Stimulated activated CD4-positive, alpha-beta T cell treated with anti-CD3 and anti-CD28 coated beads, Interleukin-1b, Interleukin-23, amount 100 ng/mL, for 4 hours (primary cell): ENCODE measurements at regions not wholly inside any gene's neighbourhood (a gene's known extent, or its start where the extent isn't known, plus 50 kb on each side); places are given as distances from the start of the nearest gene placed in this dataset.

Experiments used
- DNase-seq, 2 donors: peaks; one replicate each; pipeline ENCODE4 v3.0.0-alpha.2; 2020; ENCODE audit warnings: low read depth in 2 of 2

DNA sequence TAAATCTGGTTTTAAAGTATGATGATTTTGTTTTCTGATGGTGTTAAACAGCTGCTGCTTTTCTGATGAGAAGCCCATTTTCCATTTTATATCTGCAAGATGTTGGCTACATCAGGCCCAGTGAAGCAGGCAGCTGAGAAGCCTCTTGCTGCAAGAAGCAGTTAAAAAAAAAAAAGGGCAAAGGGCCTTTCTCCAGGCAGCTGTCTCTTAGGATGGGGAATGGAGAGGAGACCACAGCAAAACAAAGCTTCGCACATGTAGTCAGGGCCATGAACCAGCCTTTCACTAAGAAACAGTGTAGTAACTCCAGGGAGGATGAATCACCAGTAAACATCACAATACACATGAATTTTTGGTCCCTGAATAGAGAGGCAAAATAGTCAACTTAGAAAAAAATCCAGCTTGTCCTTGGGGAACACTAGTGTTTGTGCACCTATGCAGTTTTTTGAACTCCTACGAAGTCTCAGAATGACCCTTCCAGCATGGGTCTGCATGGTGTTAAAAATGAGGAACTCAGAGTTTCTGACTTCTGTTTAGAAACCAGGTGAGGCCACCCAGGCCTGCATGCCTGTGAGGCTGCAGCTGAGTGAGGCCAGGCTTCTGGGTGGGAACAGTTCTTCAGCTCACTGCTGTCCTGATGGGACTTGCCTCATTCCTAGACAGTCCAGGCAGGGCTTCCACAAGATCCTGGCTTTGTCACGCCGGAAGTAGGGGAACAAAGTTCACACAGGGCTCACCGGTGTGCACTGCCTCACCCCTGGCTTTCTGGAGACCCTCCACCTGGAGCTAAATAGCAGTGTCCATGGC is 518.7 kb downstream of the MCTP2 start:
- no peak for DNase-seq

DNA sequence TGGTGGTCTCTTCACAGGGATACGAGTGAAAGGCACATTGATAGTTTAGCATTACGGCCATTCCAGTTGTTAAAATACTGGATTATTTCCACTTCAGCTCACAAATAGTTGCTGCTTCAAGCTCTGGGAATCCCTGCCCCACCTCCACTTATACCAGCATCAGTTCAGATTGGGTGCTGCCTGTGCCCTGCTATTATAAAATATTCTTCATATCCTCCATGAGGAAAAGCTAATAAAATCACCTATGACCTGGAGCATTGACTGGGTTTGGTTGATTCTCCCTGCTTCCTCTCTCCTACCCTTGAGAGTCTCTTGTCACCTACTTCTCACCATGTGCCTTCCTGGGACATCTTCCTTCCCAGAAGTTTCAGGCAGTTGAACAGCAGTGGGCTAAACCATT is 529.0 kb downstream of the MCTP2 start:
- DNase-seq, result no peak

DNA sequence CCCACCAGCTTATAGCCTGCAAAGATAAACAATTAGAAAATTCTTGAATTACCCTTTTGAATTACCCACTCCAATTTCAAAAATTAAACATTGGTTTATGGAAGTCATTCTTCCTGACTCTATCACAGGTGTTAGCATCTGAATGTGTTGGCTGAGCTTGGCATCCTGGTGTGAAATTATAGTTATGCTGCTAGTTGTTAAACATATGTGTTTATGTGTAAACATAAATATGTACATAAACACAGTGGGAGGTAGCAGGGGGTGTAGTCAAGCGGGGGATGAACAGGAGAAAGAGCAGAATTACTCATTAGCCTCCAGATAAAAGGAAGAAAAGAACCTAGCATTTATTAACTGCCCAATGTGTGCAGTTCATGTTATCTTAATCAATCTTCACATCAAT is 530.2 kb downstream of the MCTP2 start:
- no peak for DNase-seq

DNA sequence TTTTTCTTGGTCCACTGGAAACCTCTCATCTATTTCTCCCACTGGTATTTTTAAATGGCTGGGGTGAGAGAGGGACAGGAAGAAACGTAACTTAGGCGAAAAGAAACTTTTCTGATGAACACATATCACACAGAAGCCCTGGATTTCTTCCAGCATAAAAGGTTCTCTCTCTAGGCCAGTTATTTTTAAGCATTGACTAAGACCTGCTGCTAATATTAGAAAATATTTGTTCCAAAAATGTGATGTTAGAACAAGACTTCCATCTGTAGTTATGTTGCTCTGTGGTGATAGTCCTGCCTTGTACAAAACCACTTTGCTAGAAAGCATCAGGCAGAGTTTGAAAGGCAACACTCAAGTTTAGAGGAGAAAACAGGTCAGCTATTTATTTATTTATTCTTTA is 537.7 kb downstream of the MCTP2 start:
- no peak for DNase-seq

DNA sequence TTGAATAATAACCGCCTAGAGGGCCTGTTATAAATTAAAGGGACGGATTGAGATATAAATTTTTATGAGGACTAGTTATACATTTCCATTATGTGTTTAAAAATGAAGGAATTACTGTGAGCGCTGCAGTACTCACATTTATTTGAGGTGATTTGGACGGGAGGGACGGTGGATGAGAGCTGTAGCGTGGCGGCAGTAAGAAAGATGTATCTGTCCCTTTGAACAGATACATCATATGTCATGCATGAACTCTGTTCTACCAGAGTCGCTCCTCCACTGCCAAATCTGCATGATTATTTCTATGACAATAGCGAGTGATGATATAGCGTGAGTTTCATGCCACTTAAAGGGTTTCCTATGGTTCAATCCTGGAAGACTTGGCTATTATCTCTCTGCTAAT is 538.8 kb downstream of the MCTP2 start:
- no peak for DNase-seq

DNA sequence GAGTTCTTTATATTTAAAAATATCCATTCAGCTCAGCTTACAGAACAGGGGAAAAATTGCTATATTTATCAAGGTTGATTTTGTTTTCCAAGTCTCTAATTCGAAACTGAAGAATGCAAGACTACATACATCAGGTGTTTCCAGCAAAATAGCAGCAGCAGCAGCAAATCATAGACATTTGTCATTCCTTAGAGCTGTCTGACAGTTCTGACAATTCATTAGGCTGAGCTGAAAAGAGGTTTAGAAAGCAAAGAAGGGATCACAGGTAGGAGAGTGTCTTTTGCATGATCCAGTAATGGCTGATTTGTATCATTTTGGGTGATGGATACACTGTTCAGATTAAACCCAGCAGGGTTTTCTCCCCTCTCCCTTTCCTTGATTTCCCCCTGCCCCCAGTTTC is 545.7 kb downstream of the MCTP2 start:
- no peak for DNase-seq

DNA sequence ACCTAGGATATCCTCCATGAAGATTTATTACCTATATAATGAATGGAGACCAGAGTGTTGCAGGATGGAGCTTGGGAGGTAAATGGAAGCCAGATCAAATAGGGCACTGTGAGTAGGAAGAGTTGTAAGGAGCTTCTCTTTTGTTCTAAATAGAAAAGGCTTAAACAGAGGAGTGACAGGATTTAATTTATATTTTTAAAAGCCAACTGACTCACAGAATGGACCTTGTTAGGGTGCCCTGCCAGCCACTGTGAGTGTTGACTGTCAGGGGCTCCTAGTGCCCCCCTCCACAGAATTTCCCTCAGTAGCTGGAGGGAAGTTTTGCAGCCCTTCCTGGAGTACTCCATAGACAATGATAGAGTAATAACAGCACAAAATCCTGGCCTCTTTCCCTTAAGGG is 547.5 kb downstream of the MCTP2 start:
- no peak for DNase-seq

DNA sequence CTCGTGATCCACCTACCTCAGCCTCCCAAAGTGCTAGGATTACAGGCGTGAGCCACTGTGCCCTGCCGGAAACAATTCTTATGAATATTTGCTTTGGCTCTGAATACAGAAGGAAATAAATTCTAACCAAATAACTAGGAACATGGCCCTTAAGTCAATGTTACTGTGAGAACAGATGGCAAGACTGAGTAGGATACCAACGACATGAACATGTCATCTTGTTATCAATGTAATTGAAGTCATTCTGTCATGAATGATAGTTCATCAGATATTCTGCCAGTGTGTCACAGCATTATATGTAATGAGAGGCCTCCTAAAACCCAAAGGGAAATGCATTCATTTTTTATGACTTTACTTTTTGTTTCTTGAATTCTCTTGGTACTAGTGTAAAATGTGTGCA is 548.8 kb downstream of the MCTP2 start:
- no peak for DNase-seq

DNA sequence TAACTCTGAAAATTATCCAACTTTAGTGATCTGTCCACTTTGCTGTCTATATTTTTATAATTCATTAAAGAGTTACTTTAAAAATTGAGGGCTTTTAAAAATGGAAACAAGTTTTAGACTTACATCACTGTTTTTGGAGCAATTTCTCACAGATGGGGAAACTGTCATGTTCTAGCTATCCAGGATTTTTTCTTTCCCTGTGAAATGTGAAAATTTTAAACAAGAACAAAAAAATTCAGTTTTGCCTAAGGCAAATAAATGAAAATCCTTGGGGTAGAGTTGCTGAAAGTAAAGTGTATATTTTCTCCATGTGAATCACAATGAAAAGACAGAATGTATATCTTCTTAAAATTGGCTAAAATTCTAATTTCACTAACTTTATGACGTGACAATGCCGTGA is 553.7 kb downstream of the MCTP2 start:
- no peak for DNase-seq

DNA sequence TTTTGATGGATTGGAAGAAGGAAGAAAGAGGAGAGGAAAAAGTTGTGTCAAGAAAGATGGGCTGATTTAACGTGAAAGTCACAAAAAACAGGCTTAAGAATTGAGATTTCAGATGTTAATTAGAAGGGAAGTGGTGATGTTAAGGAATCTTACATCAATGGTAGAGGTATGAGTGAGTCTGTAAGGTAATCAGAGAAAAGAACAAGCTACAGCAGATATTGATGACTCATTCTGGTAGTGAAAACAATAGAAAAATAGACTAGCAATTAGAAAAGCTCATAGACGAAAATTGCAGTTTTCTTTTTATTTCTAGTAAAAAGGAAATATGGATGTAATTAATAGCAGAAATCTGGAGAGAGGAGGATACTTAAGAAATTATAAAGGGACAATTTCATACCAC is 559.6 kb downstream of the MCTP2 start:
- no peak for DNase-seq

DNA sequence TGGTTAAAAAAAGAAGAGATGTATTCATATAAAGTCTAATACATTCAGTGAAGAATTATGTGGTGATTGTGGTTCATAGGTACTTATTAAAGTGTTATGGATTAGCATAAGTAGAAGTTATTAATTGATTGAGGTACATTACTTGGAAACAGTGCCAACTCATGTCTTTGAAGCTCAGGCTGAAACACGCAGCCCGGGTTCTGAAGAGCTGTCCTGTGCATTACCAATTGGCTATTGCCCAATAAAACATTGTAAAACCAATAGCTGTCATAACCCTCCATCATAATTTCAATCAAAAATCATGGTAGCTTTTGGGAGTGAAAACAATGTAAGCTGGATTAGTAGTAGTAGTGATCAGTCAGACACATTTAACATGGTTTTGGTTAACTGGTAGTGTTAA is 560.1 kb downstream of the MCTP2 start:
- DNase-seq, result no peak

DNA sequence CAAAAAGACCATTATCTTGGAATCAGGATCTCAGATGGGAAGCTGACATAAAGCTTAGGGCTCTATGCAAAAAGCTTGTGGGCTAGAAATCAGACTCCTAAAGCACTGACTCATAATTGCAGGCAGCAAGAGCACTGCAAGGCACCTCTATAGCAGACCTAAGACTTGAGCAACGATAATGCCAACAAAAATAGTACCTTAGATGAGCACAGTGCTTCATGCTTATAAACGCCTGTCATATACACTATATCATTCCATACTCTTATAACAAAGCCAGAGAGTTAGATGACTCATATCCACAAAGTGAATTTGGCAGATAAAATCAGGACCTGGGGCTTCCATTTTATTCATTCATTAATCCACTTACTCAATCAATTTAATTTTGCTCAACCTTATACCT is 560.8 kb downstream of the MCTP2 start:
- DNase-seq, result no peak

DNA sequence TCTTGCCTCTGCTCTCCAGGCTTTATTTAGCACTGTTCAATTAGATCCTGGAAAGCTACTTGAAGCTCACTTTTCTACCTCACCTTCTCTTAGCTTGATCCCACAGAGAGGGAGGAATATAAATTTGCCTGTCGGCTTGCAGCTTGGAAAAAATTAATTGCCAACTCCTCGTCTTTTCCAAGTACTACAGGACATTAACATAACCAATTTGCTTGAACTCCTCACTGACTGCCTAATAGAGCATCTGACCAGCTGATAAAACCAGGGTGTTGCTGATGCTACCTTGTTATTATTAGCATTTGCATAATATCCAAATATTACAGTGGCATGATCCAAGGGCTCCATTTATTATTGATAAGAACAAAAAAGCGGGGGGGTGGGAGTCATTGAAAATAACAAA is 561.8 kb downstream of the MCTP2 start:
- DNase-seq, result no peak

DNA sequence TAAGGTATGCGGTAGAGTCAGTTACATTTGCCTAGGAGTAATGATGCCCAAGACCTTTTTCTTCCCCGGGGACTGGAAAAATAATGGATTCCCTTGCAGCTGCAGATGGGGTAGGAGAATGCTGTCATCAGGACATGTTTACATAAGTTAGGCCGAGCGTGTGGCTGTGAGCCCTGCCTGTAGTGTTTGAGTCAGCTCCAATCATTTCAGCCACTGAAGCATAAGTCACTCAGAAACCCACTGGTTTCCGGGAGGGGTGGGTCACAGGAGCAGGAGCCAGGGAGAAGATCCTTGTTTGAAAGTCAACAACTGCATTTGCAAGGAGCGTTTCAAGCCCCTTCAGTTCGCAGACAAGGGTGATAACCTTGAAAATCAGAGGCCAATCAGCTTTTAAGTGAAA is 562.3 kb downstream of the MCTP2 start:
- no peak for DNase-seq

DNA sequence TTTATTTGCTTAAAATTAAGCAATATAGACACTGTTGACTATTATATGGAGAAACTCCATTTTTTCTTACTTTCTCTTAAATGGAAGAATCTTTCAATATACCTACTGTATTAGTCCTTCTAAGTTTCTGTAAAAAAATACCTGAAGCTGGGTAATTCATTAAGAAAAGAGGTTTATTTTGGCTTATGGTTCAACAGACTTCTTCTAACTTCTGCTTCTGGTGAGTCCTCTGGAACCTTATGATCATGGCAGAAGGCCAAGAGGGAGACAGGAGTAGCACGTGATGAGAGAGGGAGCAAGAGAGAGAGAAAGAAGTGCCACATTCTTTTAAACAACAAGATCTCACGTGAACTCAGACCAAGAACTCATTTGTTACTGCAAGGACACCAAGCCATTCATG is 573.3 kb downstream of the MCTP2 start:
- DNase-seq, result no peak

DNA sequence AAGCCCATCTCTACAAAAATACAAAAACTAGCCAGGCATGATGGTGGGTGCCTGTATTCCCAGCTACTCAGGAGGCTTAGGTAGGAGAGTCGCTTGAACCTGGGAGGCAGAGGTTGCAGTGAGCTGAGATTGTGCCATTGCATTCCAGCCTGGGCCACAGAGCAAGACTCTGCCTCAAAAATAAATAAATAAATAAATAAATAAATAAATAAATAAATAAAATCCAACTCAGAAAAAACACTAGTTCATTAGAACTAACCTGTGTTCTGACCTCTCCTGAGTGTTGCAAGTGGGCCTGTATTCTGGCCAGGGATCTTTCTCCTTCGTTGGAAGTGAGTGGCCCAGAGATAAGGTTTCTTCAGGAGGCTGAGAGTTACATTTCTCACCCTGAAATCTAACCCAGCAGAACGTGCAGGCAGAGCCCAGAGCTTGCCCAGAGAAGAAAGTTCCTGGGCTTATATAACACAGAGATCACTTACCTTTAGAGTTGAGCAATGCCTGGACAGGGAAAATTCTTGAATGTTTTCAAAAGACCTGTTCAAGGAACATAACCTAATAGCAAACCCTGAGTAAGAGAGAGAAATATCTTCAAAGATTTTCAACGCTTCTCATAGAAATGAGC is 583.9 kb downstream of the MCTP2 start:
- no peak for DNase-seq

DNA sequence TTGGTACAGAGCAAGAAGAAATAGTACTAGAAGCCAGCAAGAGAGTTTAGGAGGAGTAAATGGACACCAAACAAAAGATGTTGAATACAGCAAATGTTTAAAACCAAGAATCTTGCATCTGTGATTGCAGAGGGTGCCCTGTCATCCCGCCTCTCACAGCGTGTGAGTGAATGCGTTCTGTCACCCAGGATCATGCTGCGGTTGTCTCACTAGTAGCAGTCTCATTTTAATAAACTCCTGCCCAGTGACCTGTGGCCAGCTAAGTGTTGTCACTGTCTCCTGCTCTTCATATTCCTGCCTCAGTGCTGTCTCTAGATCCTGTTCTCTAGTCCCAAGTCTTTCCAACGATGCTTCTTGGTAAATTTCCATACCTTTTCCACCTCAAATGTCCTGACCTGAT is 584.6 kb downstream of the MCTP2 start:
- DNase-seq, result no peak

DNA sequence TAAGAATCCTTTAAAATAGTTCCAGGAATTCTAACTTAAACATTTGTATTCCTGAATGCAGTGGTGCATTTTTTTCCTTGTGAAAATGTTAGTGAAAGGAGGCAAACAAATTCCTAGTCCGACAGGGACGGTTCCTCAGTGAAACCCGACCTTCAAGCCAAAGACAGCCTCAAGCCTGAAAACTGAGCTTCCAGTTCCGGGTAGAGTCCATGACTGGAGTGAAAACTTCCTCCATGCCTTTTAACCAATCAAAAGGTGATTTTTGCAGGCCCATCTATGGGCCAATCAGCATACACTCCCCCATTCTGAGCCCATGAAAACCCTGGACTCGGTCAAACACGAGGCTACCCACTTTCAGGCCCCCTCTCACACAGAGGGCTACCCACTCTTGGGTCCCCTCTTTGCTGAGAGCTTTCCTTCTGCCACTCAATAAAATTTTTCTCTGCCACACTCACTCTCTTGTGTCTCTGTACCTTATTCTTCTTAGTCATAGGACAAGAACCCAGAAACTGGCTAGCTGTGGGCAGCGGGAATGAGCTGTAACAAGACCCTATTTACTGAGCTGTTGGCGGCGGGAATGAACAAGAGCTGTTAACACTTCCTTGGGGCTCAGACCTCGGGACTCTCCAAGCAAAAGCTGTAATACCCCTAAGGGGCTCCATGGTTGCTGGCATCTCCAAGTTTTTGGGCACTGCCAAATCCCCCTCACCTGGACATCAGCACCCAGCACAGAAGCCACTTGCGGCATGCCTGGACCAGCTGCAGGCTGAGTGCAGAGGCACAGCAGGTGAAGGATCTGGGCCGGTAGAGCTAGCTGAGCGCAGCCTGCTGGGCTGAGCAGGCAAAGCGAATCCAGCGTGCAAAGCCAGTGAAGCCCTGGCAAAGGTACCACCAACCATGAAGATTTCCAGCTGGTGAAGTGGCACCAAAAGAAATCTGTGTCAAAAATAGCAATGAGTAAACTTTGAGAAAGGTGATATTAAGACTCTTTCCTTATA is 598.8 kb downstream of the MCTP2 start:
- DNase-seq, result no peak

DNA sequence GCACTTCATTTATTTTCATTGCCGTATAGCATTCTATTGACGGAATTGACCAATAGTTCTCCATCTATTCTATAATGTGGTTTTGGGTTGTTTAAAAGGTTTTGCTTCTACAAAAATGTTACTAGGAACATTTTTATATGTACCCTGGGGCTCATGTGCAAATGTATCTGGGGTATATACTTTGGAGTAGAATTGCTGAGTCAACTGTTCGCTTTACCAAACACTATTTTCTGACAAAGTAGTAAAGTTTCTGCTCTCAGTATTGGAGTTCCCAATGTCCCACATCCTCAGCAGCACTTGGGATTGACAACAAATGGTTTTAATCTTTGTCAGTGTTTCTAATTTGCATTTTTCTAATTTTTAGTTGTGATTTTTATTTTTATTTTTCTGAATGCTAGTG is 602.6 kb downstream of the MCTP2 start:
- DNase-seq, result no peak

DNA sequence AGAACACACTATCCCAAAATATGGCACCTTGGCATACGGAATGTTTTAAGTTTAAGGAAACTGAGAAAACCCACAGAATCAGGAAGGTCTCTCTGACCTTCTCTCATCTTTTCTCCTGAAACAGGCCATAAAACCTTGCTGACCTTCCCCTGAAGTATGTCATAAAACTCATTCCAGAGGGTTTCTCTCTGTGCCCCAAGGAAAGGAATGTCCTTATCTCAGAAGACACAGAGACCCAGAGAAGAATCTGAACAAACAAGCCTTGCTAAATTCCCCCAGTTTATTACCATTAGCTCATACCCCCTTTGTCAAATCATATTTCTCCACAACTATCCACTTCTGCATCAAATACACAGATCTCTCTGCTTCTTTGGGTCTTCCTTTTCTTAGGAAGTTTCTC is 603.1 kb downstream of the MCTP2 start:
- DNase-seq, result no peak

DNA sequence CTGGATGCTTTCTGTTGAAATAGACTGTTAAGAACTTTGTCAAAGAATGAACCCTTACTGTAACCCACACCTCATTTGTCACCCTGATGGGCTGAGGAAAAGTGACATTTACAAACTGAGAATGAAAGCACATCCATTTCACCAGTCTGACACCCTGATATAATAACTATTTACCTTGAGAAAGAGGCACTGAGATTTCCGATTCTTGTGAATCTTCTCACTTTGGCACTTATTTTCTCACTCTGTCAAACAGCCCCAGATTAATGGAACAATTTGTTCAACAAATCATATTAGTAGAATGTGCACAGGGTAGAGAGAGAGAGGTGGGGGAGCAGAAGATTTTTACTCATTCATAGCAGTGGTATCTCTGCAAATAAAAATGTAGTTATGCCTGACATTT is 606.9 kb downstream of the MCTP2 start:
- DNase-seq, result no peak
